ENCODE measurements at regions not wholly inside any gene's neighbourhood (a gene's known extent, or its start where the extent isn't known, plus 50 kb on each side); places are given as distances from the start of the nearest gene placed in this dataset.

- TF ChIP-seq CTCF (IDR thresholded peaks at IDR 0.05; ENCODE audit: poor library complexity) (no peak), EZH2 (IDR thresholded peaks at IDR 0.05; ENCODE audit: borderline replicate concordance) (no peak)
These were observed 52.1 kb upstream of the USPL1 start for GRCh38 chr13:30565658-30566057.
